HPDE6-E6E7 (cell line): ENCODE measurements at regions not wholly inside any gene's neighbourhood (a gene's known extent, or its start where the extent isn't known, plus 50 kb on each side); places are given as distances from the start of the nearest gene placed in this dataset.

Source experiments
- DNase-seq: peaks from one replicate; pipeline ENCODE4 v3.0.0; 2011; ENCODE audit warnings: missing footprints; ENCODE audit errors: extremely low spot score

- DNase-seq = no peak
Observed at GRCh38 chr19:32171719-32172151, 173.7 kb upstream of the ZNF507 start.

- no peak for DNase-seq
Observed at GRCh38 chr19:32172566-32173160, 172.7 kb upstream of the ZNF507 start.

- DNase-seq = no peak
Observed at GRCh38 chr19:32173836-32174235, 171.6 kb upstream of the ZNF507 start.

GRCh38 chr19:32174386-32175113 is 170.9 kb upstream of the ZNF507 start:
- DNase-seq = no peak

GRCh38 chr19:32176591-32176990 is 168.8 kb upstream of the ZNF507 start:
- DNase-seq = no peak

GRCh38 chr19:32177686-32178085 is 167.7 kb upstream of the ZNF507 start:
- DNase-seq = no peak

GRCh38 chr19:32178401-32178800 is 167.0 kb upstream of the ZNF507 start:
- DNase-seq = no peak

GRCh38 chr19:32178956-32179355 is 166.5 kb upstream of the ZNF507 start:
- DNase-seq = no peak

- DNase-seq = no peak
Observed at GRCh38 chr19:32181216-32181920, 164.0 kb upstream of the ZNF507 start.

GRCh38 chr19:32186542-32187330 is 158.7 kb upstream of the ZNF507 start:
- DNase-seq = no peak

- DNase-seq = no peak
Observed at GRCh38 chr19:32188921-32189320, 156.5 kb upstream of the ZNF507 start.

- no peak for DNase-seq
Observed at GRCh38 chr19:32189956-32190706, 155.3 kb upstream of the ZNF507 start.

GRCh38 chr19:32191921-32192320 is 153.5 kb upstream of the ZNF507 start:
- DNase-seq = no peak

- DNase-seq = no peak
Observed at GRCh38 chr19:32195706-32196610, 149.5 kb upstream of the ZNF507 start.

GRCh38 chr19:32196690-32197420 is 148.6 kb upstream of the ZNF507 start:
- DNase-seq = no peak

GRCh38 chr19:32197896-32198882 is 147.2 kb upstream of the ZNF507 start:
- no peak for DNase-seq

GRCh38 chr19:32199501-32200040 is 145.8 kb upstream of the ZNF507 start:
- no peak for DNase-seq
